ENCODE measurements at regions not wholly inside any gene's neighbourhood (a gene's known extent, or its start where the extent isn't known, plus 50 kb on each side); places are given as distances from the start of the nearest gene placed in this dataset.

DNA sequence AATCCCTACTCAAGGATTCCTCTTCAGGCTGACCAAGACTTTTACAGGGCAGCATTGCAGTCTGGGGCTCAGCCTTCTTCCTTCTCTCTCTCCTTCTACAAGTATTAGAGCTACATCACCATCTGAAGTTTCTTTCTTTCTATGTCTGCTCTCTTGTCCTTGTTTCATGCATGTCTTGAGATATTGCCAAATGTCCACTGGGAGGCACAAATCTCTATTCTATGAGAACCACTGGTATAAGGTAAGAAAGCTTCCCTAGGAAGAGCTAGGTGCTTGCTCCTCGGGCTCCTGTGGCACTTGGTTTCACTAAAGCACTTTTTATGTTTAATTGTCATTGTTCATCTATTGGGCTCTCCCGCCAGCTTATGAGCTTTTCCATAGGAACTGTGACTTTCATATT lies 289.2 kb upstream of the PCSK5 start:
- Histone ChIP-seq H3K9me1 (replicated peaks; ENCODE audit: control insufficient read depth, extremely low read depth, insufficient read depth, low read length) (no peaks in the 10 kb centered on the region), H4K20me1 (replicated peaks; ENCODE audit: control insufficient read depth, extremely low read depth, insufficient read depth, low read length) (no peaks in the 10 kb centered on the region), H2AFZ (ENCODE audit: low read depth, low read length) (no peak overlapping the region), H3K9me3 (replicated peaks; ENCODE audit: control insufficient read depth, insufficient read depth, low read length) (no peaks in the 10 kb centered on the region), H3K9ac (replicated peaks; ENCODE audit: extremely low read depth, insufficient read depth, low read length) (no peak overlapping the region), H3K4me3 (replicated peaks in 1 of 3; ENCODE audit: insufficient read depth in 1 of 3, low read depth in 1 of 3, low read length in 3 of 3) (no peak overlapping the region), H3K27me3 (ENCODE audit: control insufficient read depth in 2 of 2, insufficient read depth in 2 of 2, low read length in 2 of 2) (no peaks in the 10 kb centered on the region), H3K4me1 (ENCODE audit: control insufficient read depth, extremely low read depth, insufficient read depth, low read length) (no peaks in the 10 kb centered on the region), H3K79me2 (ENCODE audit: control insufficient read depth, insufficient read depth, low read length) (no peaks in the 10 kb centered on the region), H3K27ac (ENCODE audit: insufficient read depth, low read depth, low read length) (no peak overlapping the region), H3K36me3 (ENCODE audit: control insufficient read depth in 2 of 2, extremely low read depth in 1 of 2, insufficient read depth in 2 of 2, low read length in 2 of 2) (no peaks in the 10 kb centered on the region), H3K4me2 (ENCODE audit: insufficient read depth, low read length) (no peak overlapping the region)
- TF ChIP-seq MYC (IDR thresholded peaks at IDR 0.05; ENCODE audit: low read depth, low read length), result no peak
- TF ChIP-seq FOS (IDR thresholded peaks at IDR 0.05; ENCODE audit: borderline replicate concordance, insufficient read depth, low read length), result no peak
- TF ChIP-seq POLR2AphosphoS5 (IDR thresholded peaks at IDR 0.05; ENCODE audit: insufficient read depth, low read depth, low read length), result no peak
- TF ChIP-seq EZH2 (IDR thresholded peaks at IDR 0.05; ENCODE audit: borderline replicate concordance, low read depth, low read length, severe bottlenecking), result no peak
- no peak for TF ChIP-seq GATA2 (IDR thresholded peaks at IDR 0.05; ENCODE audit: insufficient read depth, insufficient read length, low read depth, low read length)
- TF ChIP-seq POLR2A (IDR thresholded peaks at IDR 0.05; ENCODE audit: low read depth, low read length), result no peak
- TF ChIP-seq JUN (IDR thresholded peaks at IDR 0.05; ENCODE audit: borderline replicate concordance, insufficient read depth, insufficient read length, low read depth), result no peak
- TF ChIP-seq, protein P1, sequence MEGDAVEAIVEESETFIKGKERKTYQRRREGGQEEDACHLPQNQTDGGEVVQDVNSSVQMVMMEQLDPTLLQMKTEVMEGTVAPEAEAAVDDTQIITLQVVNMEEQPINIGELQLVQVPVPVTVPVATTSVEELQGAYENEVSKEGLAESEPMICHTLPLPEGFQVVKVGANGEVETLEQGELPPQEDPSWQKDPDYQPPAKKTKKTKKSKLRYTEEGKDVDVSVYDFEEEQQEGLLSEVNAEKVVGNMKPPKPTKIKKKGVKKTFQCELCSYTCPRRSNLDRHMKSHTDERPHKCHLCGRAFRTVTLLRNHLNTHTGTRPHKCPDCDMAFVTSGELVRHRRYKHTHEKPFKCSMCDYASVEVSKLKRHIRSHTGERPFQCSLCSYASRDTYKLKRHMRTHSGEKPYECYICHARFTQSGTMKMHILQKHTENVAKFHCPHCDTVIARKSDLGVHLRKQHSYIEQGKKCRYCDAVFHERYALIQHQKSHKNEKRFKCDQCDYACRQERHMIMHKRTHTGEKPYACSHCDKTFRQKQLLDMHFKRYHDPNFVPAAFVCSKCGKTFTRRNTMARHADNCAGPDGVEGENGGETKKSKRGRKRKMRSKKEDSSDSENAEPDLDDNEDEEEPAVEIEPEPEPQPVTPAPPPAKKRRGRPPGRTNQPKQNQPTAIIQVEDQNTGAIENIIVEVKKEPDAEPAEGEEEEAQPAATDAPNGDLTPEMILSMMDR (IDR thresholded peaks at IDR 0.05; ENCODE audit: extremely low read depth in 1 of 2, insufficient read depth in 1 of 2, low read depth in 1 of 2, low read length in 2 of 2), result no peak
- TF ChIP-seq, protein P2, sequence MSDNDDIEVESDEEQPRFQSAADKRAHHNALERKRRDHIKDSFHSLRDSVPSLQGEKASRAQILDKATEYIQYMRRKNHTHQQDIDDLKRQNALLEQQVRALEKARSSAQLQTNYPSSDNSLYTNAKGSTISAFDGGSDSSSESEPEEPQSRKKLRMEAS (IDR thresholded peaks at IDR 0.05; ENCODE audit: insufficient read depth, insufficient read length), result no peak
- DNase-seq (ENCODE audit: low read depth, low spot score), result no peak
- POLR2A ChIA-PET, result no interaction called here
- CTCF ChIA-PET, result no interaction called here
- intact Hi-C loops (cut with micrococcal nuclease), result loop anchor here (2.0 kb wide), 1 partner anchor 702 kb away; no protein-coding TSS in a partner anchor
- dilution Hi-C loops (cut with MboI; ENCODE audit: extremely low pct_ligation_motif_present, low sequenced_read_pairs), result no loop called here
- no TSS peak for BruUV-seq (replicated peaks)
- no peak for FAIRE-seq
